ENCODE measurements at regions not wholly inside any gene's neighbourhood (a gene's known extent, or its start where the extent isn't known, plus 50 kb on each side); places are given as distances from the start of the nearest gene placed in this dataset.

DNA sequence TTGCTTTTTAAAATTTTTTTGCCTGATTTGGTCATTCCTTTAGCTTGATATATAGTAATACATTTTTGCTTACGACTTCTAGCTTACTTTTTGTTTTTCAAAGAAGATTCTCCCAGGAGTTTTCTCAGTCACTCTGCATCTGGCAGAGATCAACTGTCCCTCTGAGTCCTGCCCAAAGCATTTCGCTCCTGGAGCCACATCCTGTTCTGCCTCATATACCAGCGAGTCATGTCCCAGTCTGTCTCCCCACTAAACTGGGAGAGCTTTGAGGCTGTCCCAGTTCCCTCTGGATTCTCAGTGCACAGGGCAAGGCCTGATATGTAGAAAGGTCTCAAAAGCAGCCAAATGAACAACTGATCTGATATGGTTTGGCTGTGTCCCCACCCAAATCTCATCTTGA lies 326.3 kb downstream of the ARRDC4 start:
- no peak for DNase-seq
- no peaks in the 10 kb centered on the region for H3K27me3 ChIP-seq (replicated peaks)
- in situ Hi-C loops (cut with HindIII; ENCODE audit: low pct_ligation_motif_present, low sequenced_read_pairs): no loop called here
- no peaks in the 10 kb centered on the region for H3K36me3 ChIP-seq (replicated peaks)
- no peak overlapping the region for H3K4me3 ChIP-seq (ENCODE audit: low read depth, low read length)
- H3K27ac ChIP-seq: no peak overlapping the region
- no peak for TF ChIP-seq CTCF (IDR thresholded peaks at IDR 0.05; ENCODE audit: low read depth, low read length, missing control alignments)

DNA sequence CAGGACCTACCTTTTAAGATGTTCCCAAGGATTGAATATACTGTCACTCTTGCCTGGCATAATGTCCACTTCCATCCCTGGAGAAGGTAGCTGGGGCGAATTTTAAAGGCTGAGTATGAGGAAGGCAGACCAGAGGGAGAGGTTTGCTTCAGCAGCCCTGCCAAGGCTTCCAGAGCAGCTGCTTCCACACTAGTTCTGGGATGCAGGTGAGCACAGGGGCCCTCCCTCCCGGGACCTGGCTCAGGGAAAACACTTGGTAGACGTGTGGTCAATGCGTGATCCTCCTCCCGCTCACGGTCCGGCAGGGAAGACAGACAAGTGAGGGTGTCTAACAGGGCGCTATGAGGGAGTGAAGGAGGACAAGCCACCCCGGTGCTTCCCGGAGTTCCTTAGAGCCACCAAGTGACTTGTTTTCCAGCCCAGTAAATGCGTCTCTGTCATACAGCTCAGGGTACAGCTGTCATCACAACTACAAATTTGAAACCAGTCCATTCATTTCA lies 327.6 kb downstream of the ARRDC4 start:
- H3K4me3 ChIP-seq (ENCODE audit: low read depth, low read length): no peak overlapping the region
- no peaks in the 10 kb centered on the region for H3K27me3 ChIP-seq (replicated peaks)
- in situ Hi-C loops (cut with HindIII; ENCODE audit: low pct_ligation_motif_present, low sequenced_read_pairs): no loop called here
- DNase-seq: no peak
- no peak for TF ChIP-seq CTCF (IDR thresholded peaks at IDR 0.05; ENCODE audit: low read depth, low read length, missing control alignments)
- H3K36me3 ChIP-seq (replicated peaks): no peaks in the 10 kb centered on the region
- no peak overlapping the region for H3K27ac ChIP-seq

DNA sequence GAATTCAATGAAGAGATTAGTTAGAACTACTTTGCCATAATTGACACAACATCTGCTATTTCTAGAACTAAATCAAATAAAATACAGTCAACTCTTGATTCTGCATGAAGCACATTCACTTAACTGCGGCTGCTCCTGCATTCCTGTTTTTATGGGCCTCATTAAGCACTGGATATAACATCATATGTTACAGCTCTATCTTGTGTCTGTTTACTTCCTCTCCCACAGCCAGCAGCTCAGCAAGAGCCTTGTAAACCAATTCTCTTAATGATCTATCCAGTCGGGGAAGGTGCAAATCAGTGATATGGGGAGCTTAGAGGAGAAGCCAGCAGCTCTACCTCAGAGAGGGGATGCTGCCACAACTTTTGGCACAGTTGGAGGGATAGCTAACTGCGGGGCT lies 329.2 kb downstream of the ARRDC4 start:
- no peak overlapping the region for H3K4me3 ChIP-seq (ENCODE audit: low read depth, low read length)
- no peak for DNase-seq
- TF ChIP-seq CTCF (IDR thresholded peaks at IDR 0.05; ENCODE audit: low read depth, low read length, missing control alignments): no peak
- in situ Hi-C loops (cut with HindIII; ENCODE audit: low pct_ligation_motif_present, low sequenced_read_pairs): no loop called here
- H3K27ac ChIP-seq: no peak overlapping the region
- H3K27me3 ChIP-seq (replicated peaks): no peaks in the 10 kb centered on the region
- no peaks in the 10 kb centered on the region for H3K36me3 ChIP-seq (replicated peaks)

GRCh38 chr15:98292442-98293240 lies 332.1 kb downstream of the ARRDC4 start:
- no peaks in the 10 kb centered on the region for H3K27me3 ChIP-seq (replicated peaks)
- TF ChIP-seq CTCF (IDR thresholded peaks at IDR 0.05; ENCODE audit: low read depth, low read length, missing control alignments): peak; percentile 71
- H3K4me3 ChIP-seq (ENCODE audit: low read depth, low read length): no peak overlapping the region
- peak; percentile 5 for DNase-seq
- in situ Hi-C loops (cut with HindIII; ENCODE audit: low pct_ligation_motif_present, low sequenced_read_pairs): no loop called here
- no peaks in the 10 kb centered on the region for H3K36me3 ChIP-seq (replicated peaks)
- no peak overlapping the region for H3K27ac ChIP-seq

- in situ Hi-C loops (cut with HindIII; ENCODE audit: low pct_ligation_motif_present, low sequenced_read_pairs): no loop called here
- DNase-seq: no peak
- Histone ChIP-seq H3K4me3 (ENCODE audit: low read depth, low read length) (no peak overlapping the region), H3K36me3 (replicated peaks) (no peaks in the 10 kb centered on the region), H3K27ac (no peak overlapping the region), H3K27me3 (replicated peaks) (no peaks in the 10 kb centered on the region)
- no peak for TF ChIP-seq CTCF (IDR thresholded peaks at IDR 0.05; ENCODE audit: low read depth, low read length, missing control alignments)
Observed at GRCh38 chr15:98294126-98294525, 333.6 kb downstream of the ARRDC4 start.
